Thyroid gland (tissue), 4 donors: ENCODE measurements at regions not wholly inside any gene's neighbourhood (a gene's known extent, or its start where the extent isn't known, plus 50 kb on each side); places are given as distances from the start of the nearest gene placed in this dataset.

ENCODE experiments used
- DNase-seq, 2 donors: peaks; one replicate each; pipeline ENCODE4 v3.0.0-alpha.2; 2019
- H3K27ac ChIP-seq, 3 donors: fragments of 200-600 bp; sonication (generic); 1 replicate in 2 of 3; 2 replicates in 1 of 3; pipeline ENCODE4 v1.5.1; 2016 to 2019; ENCODE audit warnings: mild to moderate bottlenecking in 1 of 3, moderate library complexity in 1 of 3
- H3K27me3 ChIP-seq: fragments of 200-600 bp; sonication (generic); one replicate; pipeline ENCODE4 v1.5.1; 2019
- H3K36me3 ChIP-seq, 2 donors: fragments of 200-600 bp; sonication (generic); one replicate each; pipeline ENCODE4 v1.5.1; 2016 to 2019
- H3K4me1 ChIP-seq, 2 donors: fragments of 200-600 bp; sonication (generic); one replicate each; pipeline ENCODE4 v1.5.1; 2017 to 2019
- H3K4me3 ChIP-seq, 3 donors: fragments of 200-600 bp; sonication (generic); replicated peaks in 1 of 3; 1 replicate in 2 of 3; 2 replicates in 1 of 3; pipeline ENCODE4 v1.5.1; 2016; ENCODE audit warnings: mild to moderate bottlenecking in 1 of 3
- H3K9me3 ChIP-seq: fragments of 200-600 bp; sonication (generic); one replicate; pipeline ENCODE4 v1.5.1; 2017
- CTCF ChIP-seq, 6 experiments: fragments of 200-600 bp in 3 of 6; fragments of 450-650 bp in 3 of 6; sonication (generic) in 3 of 6; IDR thresholded peaks; one replicate each; pipeline ENCODE4 v1.5.1; 2016 to 2019; ENCODE audit warnings: antibody characterized with exemption in 6 of 6, mild to moderate bottlenecking in 2 of 6, inconsistent platforms in 1 of 6, moderate library complexity in 1 of 6
- POLR2A ChIP-seq, 2 donors: fragments of 450-650 bp; IDR thresholded peaks; one replicate each; pipeline ENCODE4 v1.6.1; 2017; ENCODE audit warnings: antibody characterized with exemption in 2 of 2, mild to moderate bottlenecking in 2 of 2, moderate library complexity in 1 of 2
- WGBS, 2 donors: methylation state at CpG; one replicate each; pipeline ENCODE4 v1.1.5; 2017; 5-methylcytosine and 5-hydroxymethylcytosine counted together
- intact Hi-C: fragments of 100-400 bp; cut with DNase I; formaldehyde crosslinking; loops from one replicate; pipeline ENCODE4 v1.15.1; 2023

GRCh38 chr9:87197349-87198130, 250.2 kb upstream of the GAS1 start:
- H3K27ac ChIP-seq, result no peak overlapping the region
- H3K36me3 ChIP-seq, result no peaks in the 10 kb centered on the region
- no peak for DNase-seq
- 81 to 90% methylated on average over 9 to 10 of the region's 10 CpGs for WGBS, 2 donors
- H3K4me3 ChIP-seq, result no peak overlapping the region
- H3K4me1 ChIP-seq, result peaks cover 7 to 16% of the 10 kb centered on the region in 2 donors
- TF ChIP-seq CTCF (IDR thresholded peaks at IDR 0.05) (no peak), POLR2A (IDR thresholded peaks at IDR 0.05) (no peak)
- no peaks in the 10 kb centered on the region for H3K27me3 ChIP-seq
- intact Hi-C loops, result no loop called here
- H3K9me3 ChIP-seq, result no peaks in the 10 kb centered on the region

GRCh38 chr9:87198716-87199115, 251.4 kb upstream of the GAS1 start:
- Histone ChIP-seq H3K36me3 (no peaks in the 10 kb centered on the region), H3K4me3 (no peak overlapping the region), H3K27me3 (no peaks in the 10 kb centered on the region), H3K27ac (no peak overlapping the region), H3K9me3 (no peaks in the 10 kb centered on the region), H3K4me1 (peaks cover 7 to 12% of the 10 kb centered on the region in 2 donors)
- no peak for TF ChIP-seq POLR2A (IDR thresholded peaks at IDR 0.05)
- no peak for TF ChIP-seq CTCF (IDR thresholded peaks at IDR 0.05)
- WGBS, 2 donors, result 86 to 88% methylated on average over 3 of the region's 3 CpGs
- DNase-seq, result no peak
- intact Hi-C loops, result no loop called here

GRCh38 chr9:87199278-87199677, 252.0 kb upstream of the GAS1 start:
- Histone ChIP-seq H3K4me1 (peaks cover 4 to 7% of the 10 kb centered on the region in 2 donors), H3K9me3 (no peaks in the 10 kb centered on the region), H3K36me3 (no peaks in the 10 kb centered on the region), H3K4me3 (no peak overlapping the region), H3K27ac (no peak overlapping the region), H3K27me3 (no peaks in the 10 kb centered on the region)
- WGBS, 2 donors, result 80 to 86% methylated on average over 5 of the region's 5 CpGs
- intact Hi-C loops, result no loop called here
- DNase-seq, result no peak
- no peak for TF ChIP-seq CTCF (IDR thresholded peaks at IDR 0.05)
- TF ChIP-seq POLR2A (IDR thresholded peaks at IDR 0.05), result no peak

GRCh38 chr9:87199782-87200181, 252.5 kb upstream of the GAS1 start:
- no peak for TF ChIP-seq CTCF (IDR thresholded peaks at IDR 0.05)
- TF ChIP-seq POLR2A (IDR thresholded peaks at IDR 0.05), result no peak
- Histone ChIP-seq H3K9me3 (no peaks in the 10 kb centered on the region), H3K36me3 (no peaks in the 10 kb centered on the region), H3K27ac (no peak overlapping the region), H3K4me1 (peaks cover 0 to 2% of the 10 kb centered on the region in 2 donors), H3K27me3 (no peaks in the 10 kb centered on the region), H3K4me3 (no peak overlapping the region)
- WGBS, 2 donors, result 78 to 82% methylated on average over 4 of the region's 4 CpGs
- DNase-seq, result no peak
- intact Hi-C loops, result no loop called here

- no peak for TF ChIP-seq POLR2A (IDR thresholded peaks at IDR 0.05)
- TF ChIP-seq CTCF (IDR thresholded peaks at IDR 0.05), result no peak
- 17 to 34% methylated on average over 4 of the region's 4 CpGs for WGBS, 2 donors
- H3K4me1 ChIP-seq, result no peaks in the 10 kb centered on the region
- no peak for DNase-seq
- no peaks in the 10 kb centered on the region for H3K27me3 ChIP-seq
- no peak overlapping the region for H3K27ac ChIP-seq
- intact Hi-C loops, result no loop called here
- no peak overlapping the region for H3K4me3 ChIP-seq
- H3K36me3 ChIP-seq, result no peaks in the 10 kb centered on the region
- no peaks in the 10 kb centered on the region for H3K9me3 ChIP-seq
Observed at GRCh38 chr9:87201351-87201751, 254.0 kb upstream of the GAS1 start.
